ENCODE measurements at regions not wholly inside any gene's neighbourhood (a gene's known extent, or its start where the extent isn't known, plus 50 kb on each side); places are given as distances from the start of the nearest gene placed in this dataset.

DNA sequence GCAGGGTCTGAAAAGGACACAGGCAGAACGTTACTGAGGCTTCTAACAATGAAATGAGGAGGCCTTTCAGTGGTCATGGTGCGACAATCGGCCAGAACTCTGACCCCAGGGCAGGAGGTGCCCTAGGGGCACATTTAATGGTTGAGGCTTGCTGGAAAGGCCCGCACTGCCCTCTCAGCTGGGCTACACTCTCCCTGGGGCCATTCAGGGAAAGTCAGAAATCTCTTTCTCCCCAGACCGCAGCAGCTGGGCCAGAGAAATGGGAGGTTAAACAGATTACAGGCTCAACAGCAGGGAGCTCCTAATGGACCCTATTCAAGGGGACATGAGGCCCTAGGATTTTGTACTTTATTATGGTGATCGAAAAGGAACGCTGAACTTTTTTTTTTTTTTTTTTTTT, 85.6 kb upstream of the FGFR2 start:
- Histone ChIP-seq H3K4me3 (no peak overlapping the region), H3K9me3 (replicated peaks; ENCODE audit: control insufficient read depth, insufficient read depth, low read length) (no peaks in the 10 kb centered on the region; the same call in 2 of the 3 replicates), H2AFZ (ENCODE audit: control insufficient read depth, low read depth, low read length) (no peak overlapping the region), H3K36me3 (ENCODE audit: control insufficient read depth in 2 of 2, insufficient read depth in 2 of 2, low read length in 1 of 2) (no peaks in the 10 kb centered on the region), H3K27ac (ENCODE audit: control insufficient read depth, insufficient read depth) (no peak overlapping the region), H3K9ac (ENCODE audit: control insufficient read depth, insufficient read depth, low read length) (no peak overlapping the region), H4K20me1 (ENCODE audit: control insufficient read depth, insufficient read depth) (no peaks in the 10 kb centered on the region), H3K79me2 (ENCODE audit: control insufficient read depth, insufficient read depth, low read length) (no peaks in the 10 kb centered on the region), H3K4me1 (ENCODE audit: control insufficient read depth, insufficient read depth, low read length) (peaks cover 3% of the 10 kb centered on the region; the same call in 1 of the 2 replicates), H3K4me2 (ENCODE audit: control insufficient read depth, insufficient read depth) (no peak overlapping the region), H3K27me3 (replicated peaks in 1 of 2; ENCODE audit: control insufficient read depth in 2 of 2, insufficient read depth in 2 of 2, low read length in 1 of 2) (no peaks in the 10 kb centered on the region; a peak in 1 of 4 replicates)
- intact Hi-C loops (cut with micrococcal nuclease; ENCODE audit: unreplicated experiment) (no loop called here), in situ Hi-C loops (cut with MboI) (no loop called here)
- TF ChIP-seq MXI1 (IDR thresholded peaks at IDR 0.05; ENCODE audit: low read depth, low read length) (no peak), CREM (IDR thresholded peaks at IDR 0.05; ENCODE audit: low read depth) (no peak), MAX (IDR thresholded peaks at IDR 0.05; ENCODE audit: low read depth, low read length) (no peak), POLR2AphosphoS5 (IDR thresholded peaks at IDR 0.05; ENCODE audit: low read length) (no peak), ZNF274 (IDR thresholded peaks at IDR 0.05; ENCODE audit: insufficient read depth, insufficient read length) (no peak), ASH2L (IDR thresholded peaks at IDR 0.05; ENCODE audit: borderline replicate concordance, low read depth) (no peak), SRF (IDR thresholded peaks at IDR 0.05; ENCODE audit: low read depth in 2 of 2, low read length in 2 of 2) (no peak), BHLHE40 (IDR thresholded peaks at IDR 0.05; ENCODE audit: borderline replicate concordance in 1 of 2, low read depth in 2 of 2, low read length in 1 of 2) (no peak), CREB1 (IDR thresholded peaks at IDR 0.05; ENCODE audit: low read depth) (no peak), STAT1 (conservative IDR thresholded peaks at IDR 0.05) (no peak), SP1 (IDR thresholded peaks at IDR 0.05; ENCODE audit: low read depth, low read length) (no peak), NR2C2 (IDR thresholded peaks at IDR 0.05; ENCODE audit: borderline replicate concordance, control insufficient read depth, insufficient read length, low read depth) (no peak)
- POLR2A ChIA-PET, result no interaction called here
- no peak for FAIRE-seq
- CTCF ChIA-PET, result no interaction called here
- 19% methylated on average over 7 of the region's 7 CpGs for WGBS (ENCODE audit: insufficient coverage, insufficient replicate concordance, low lambda C conversion rate, missing lambda C conversion rate)
- RAD21 ChIA-PET (ENCODE audit: unreplicated experiment), result no interaction called here
- ATAC-seq, result no peak
- no peak for DNase-seq (ENCODE audit: low read depth, low spot score)
- no TSS peak for BruUV-seq (replicated peaks)
- SMC1A ChIA-PET (ENCODE audit: uncharacterized antibody, unreplicated experiment), result interaction anchor here (0.9 kb wide), 1 partner anchor 141 kb away, joined by 3 read pairs; no protein-coding TSS in a partner anchor

Data from GM12878 (cell line).